K562 (cell line): ENCODE measurements at regions not wholly inside any gene's neighbourhood (a gene's known extent, or its start where the extent isn't known, plus 50 kb on each side); places are given as distances from the start of the nearest gene placed in this dataset.

ENCODE experiments used
- C11orf30 ChIP-seq: fragments of 450-650 bp; IDR thresholded peaks from 2 replicates; pipeline ENCODE4 v1.6.1; 2016; ENCODE audit warnings: low read depth, mild to moderate bottlenecking
- CAMTA2 ChIP-seq: fragments of 250-450 bp; sonication (Bioruptor Pico); conservative IDR thresholded peaks from 2 replicates; pipeline ENCODE4 v1.5.1; 2022
- CHD2 ChIP-seq: IDR thresholded peaks from 2 replicates; pipeline ENCODE4 v1.6.1; 2011; ENCODE audit warnings: low read depth, low read length
- CHD4 ChIP-seq: fragments of 200-600 bp; sonication (generic); IDR thresholded peaks from 3 replicates; pipeline ENCODE4 v1.6.1; 2012; ENCODE audit warnings: low read depth, mild to moderate bottlenecking, mixed read lengths, low read length, inconsistent platforms; ENCODE audit not compliant: insufficient read depth, insufficient replicate concordance, poor library complexity, severe bottlenecking
- EGR1 ChIP-seq: fragments of 450-650 bp; conservative IDR thresholded peaks from 2 replicates; pipeline ENCODE4 v1.6.1; 2017; ENCODE audit warnings: mild to moderate bottlenecking
- HCFC1 ChIP-seq: IDR thresholded peaks from 2 replicates; pipeline ENCODE4 v1.6.1; 2012; ENCODE audit warnings: low read depth, low read length, improper control_type of control experiment
- KDM5B ChIP-seq: fragments of 200-600 bp; sonication (generic); IDR thresholded peaks from 2 replicates; pipeline ENCODE4 v1.6.1; 2012; ENCODE audit warnings: low read depth, mild to moderate bottlenecking, moderate library complexity, low read length, control low read depth, inconsistent platforms; ENCODE audit not compliant: insufficient replicate concordance
- KHSRP ChIP-seq: fragments of 450-650 bp; IDR thresholded peaks from 2 replicates; pipeline ENCODE4 v1.6.1; 2017
- MAFF ChIP-seq: IDR thresholded peaks from 2 replicates; pipeline ENCODE4 v1.6.1; 2012; ENCODE audit warnings: low read length, improper control_type of control experiment
- NBN ChIP-seq: fragments of 450-650 bp; IDR thresholded peaks from 2 replicates; pipeline ENCODE4 v1.6.1; 2016; ENCODE audit warnings: low read depth, mild to moderate bottlenecking
- NFIC ChIP-seq: fragments of 450-650 bp; IDR thresholded peaks from 2 replicates; pipeline ENCODE4 v1.6.1; 2017; ENCODE audit warnings: mild to moderate bottlenecking, inconsistent platforms
- NR4A1 ChIP-seq, 2 experiments: fragments of 250-450 bp in 1 of 2; fragments of 450-650 bp in 1 of 2; sonication (Bioruptor Pico) in 1 of 2; IDR thresholded peaks; 2 replicates each; pipeline versions ENCODE4 v1.4.0 to v1.6.1; 2016 to 2020; ENCODE audit warnings: mild to moderate bottlenecking in 2 of 2, missing compliant biosample characterization in 1 of 2, missing genetic modification characterization in 1 of 2, moderate library complexity in 1 of 2
- RBFOX2 ChIP-seq: fragments of 200-400 bp; formaldehyde crosslinking; IDR thresholded peaks from 2 replicates; pipeline ENCODE4 v1.6.1; 2017; ENCODE audit warnings: low read depth, mild to moderate bottlenecking, low read length, moderate library complexity
- RBM25 ChIP-seq: fragments of 200-400 bp; formaldehyde crosslinking; IDR thresholded peaks from 2 replicates; pipeline ENCODE4 v1.6.1; 2018; ENCODE audit warnings: low read length, low read depth, moderate library complexity; ENCODE audit not compliant: severe bottlenecking
- SRSF7 ChIP-seq: fragments of 200-400 bp; formaldehyde crosslinking; optimal IDR thresholded peaks from 2 replicates; pipeline ENCODE3; 2017; ENCODE audit warnings: mild to moderate bottlenecking, low read depth, low read length
- TAF1 ChIP-seq: IDR thresholded peaks from 2 replicates; pipeline ENCODE4 v1.6.1; 2011; ENCODE audit warnings: mild to moderate bottlenecking, low read length, moderate library complexity; ENCODE audit not compliant: insufficient read depth, control insufficient read depth, severe bottlenecking; ENCODE audit errors: extremely low read depth
- TOE1 ChIP-seq, 2 experiments: fragments of 450-650 bp in 1 of 2; sonication (generic) in 1 of 2; formaldehyde crosslinking in 1 of 2; IDR thresholded peaks; 2 replicates each; pipeline versions ENCODE4 v1.7.1 to v1.8.0; 2016 to 2022; ENCODE audit warnings: borderline replicate concordance in 2 of 2, mild to moderate bottlenecking in 2 of 2, antibody characterized with exemption in 1 of 2, inconsistent platforms in 1 of 2, low read depth in 1 of 2, missing genetic modification reagents in 1 of 2, moderate library complexity in 1 of 2
- U2AF1 ChIP-seq: fragments of 200-400 bp; formaldehyde crosslinking; optimal IDR thresholded peaks from 2 replicates; pipeline ENCODE3; 2017; ENCODE audit warnings: mild to moderate bottlenecking, low read depth, low read length, moderate library complexity
- ZEB2 ChIP-seq: fragments of 450-650 bp; IDR thresholded peaks from 2 replicates; pipeline ENCODE4 v1.6.1; 2016
- ZFP36 ChIP-seq: fragments of 150-350 bp; IDR thresholded peaks from 2 replicates; pipeline ENCODE4 v1.6.1; 2018; ENCODE audit warnings: low read length, low read depth; ENCODE audit not compliant: partially characterized antibody
- ZNF184 ChIP-seq: sonication (generic); formaldehyde crosslinking; IDR thresholded peaks from 2 replicates; pipeline ENCODE4 v1.5.0; 2020; ENCODE audit warnings: missing genetic modification reagents
- ZNF224 ChIP-seq: sonication (generic); formaldehyde crosslinking; IDR thresholded peaks from 2 replicates; pipeline ENCODE4 v1.8.0; 2022; ENCODE audit warnings: mild to moderate bottlenecking, missing genetic modification reagents
- ZNF239 ChIP-seq: fragments of 250-450 bp; sonication (Bioruptor Pico); IDR thresholded peaks from 2 replicates; pipeline ENCODE4 v1.4.0; 2020; ENCODE audit warnings: mild to moderate bottlenecking
- ZNF431 ChIP-seq: sonication (generic); formaldehyde crosslinking; IDR thresholded peaks from 2 replicates; pipeline ENCODE4 v1.8.0; 2022; ENCODE audit warnings: mild to moderate bottlenecking, missing genetic modification reagents
- ZNF584 ChIP-seq: fragments of 200-800 bp; sonication (Bioruptor generic); IDR thresholded peaks from 2 replicates; pipeline ENCODE4 v1.6.1; 2016; ENCODE audit warnings: low read depth, mild to moderate bottlenecking, missing genetic modification characterization, missing compliant biosample characterization
- ZNF699 ChIP-seq: fragments of 250-450 bp; sonication (Bioruptor Pico); IDR thresholded peaks from 2 replicates; pipeline ENCODE4 v1.8.0; 2021; ENCODE audit warnings: mild to moderate bottlenecking, moderate library complexity; ENCODE audit not compliant: insufficient replicate concordance
- TF ChIP-seq, protein P1 (sequence below): fragments of 250-450 bp; sonication (Bioruptor Pico); IDR thresholded peaks from 2 replicates; pipeline ENCODE4 v1.5.0; 2021
- TF ChIP-seq, protein P2 (sequence below): fragments of 250-450 bp; sonication (Bioruptor Pico); IDR thresholded peaks from 2 replicates; pipeline ENCODE4 v1.9.0; 2021; ENCODE audit warnings: mild to moderate bottlenecking, inconsistent platforms

DNA sequence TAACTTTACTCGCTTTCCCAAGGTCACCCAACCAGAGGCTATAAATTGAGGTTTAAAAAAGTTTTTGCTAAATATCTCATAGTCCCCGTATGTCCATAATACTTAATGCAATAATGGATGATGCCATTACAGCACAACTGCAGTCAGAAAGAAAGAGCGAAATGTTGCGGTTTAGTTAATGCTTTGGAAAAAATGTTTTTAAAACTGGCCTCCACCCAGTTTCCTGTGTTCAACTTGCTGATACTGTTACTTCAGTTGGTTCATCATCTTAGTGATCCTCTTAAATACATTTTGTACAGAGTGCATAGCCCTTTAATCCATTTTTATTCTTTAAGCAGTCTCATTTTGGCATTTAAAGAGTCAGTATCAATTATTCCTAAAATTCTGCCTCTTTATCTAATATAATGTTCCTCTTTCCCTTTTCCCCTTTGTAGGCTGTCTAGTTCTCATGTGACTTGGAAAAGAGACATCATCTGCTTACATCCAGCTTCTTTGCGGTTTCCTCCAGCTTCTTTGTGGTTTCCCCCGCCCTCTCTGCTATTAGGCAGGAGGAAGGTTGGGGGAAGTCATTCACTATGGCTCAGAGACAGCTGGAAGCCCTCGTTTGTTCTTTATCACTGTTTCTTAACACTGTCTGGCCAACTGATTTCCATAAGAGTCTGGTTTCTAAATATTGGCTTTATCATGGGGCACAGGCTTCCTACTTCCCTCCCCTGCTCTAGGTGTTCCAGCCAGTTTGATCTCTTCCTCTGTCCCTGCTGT, 154.3 kb downstream of the GOLIM4 start (continued):
- TF ChIP-seq, protein P1, sequence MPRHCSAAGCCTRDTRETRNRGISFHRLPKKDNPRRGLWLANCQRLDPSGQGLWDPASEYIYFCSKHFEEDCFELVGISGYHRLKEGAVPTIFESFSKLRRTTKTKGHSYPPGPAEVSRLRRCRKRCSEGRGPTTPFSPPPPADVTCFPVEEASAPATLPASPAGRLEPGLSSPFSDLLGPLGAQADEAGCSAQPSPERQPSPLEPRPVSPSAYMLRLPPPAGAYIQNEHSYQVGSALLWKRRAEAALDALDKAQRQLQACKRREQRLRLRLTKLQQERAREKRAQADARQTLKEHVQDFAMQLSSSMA (CRISPR knock-in tag) = no peak
- TF ChIP-seq ZNF584 (CRISPR knock-in tag) = peak; percentile 85
- TF ChIP-seq ZNF224 (CRISPR knock-in tag) = no peak
- TF ChIP-seq ZNF699 (CRISPR knock-in tag) = no peak
- TF ChIP-seq KHSRP = no peak
- no peak for TF ChIP-seq RBM25
- TF ChIP-seq EGR1 = 0 out of 2 replicates have a peak, but pooled peaks have one; percentile 19
- TF ChIP-seq KDM5B = no peak
- TF ChIP-seq ZNF239 (CRISPR knock-in tag) = no peak
- TF ChIP-seq TOE1 (IDR thresholded peaks at IDR 0.05; ENCODE audit: borderline replicate concordance) = peak; percentile 28; the same call in 1 of the 2 replicates
- TF ChIP-seq TOE1 (CRISPR knock-in tag; IDR thresholded peaks at IDR 0.05; ENCODE audit: borderline replicate concordance, low read depth) = no peak
- no peak for TF ChIP-seq TAF1
- TF ChIP-seq CHD4 = no peak
- no peak for TF ChIP-seq NR4A1 (CRISPR knock-in tag; IDR thresholded peaks at IDR 0.05)
- peak; percentile 73; the same call in 1 of the 2 replicates for TF ChIP-seq NR4A1 (tag; IDR thresholded peaks at IDR 0.05)
- no peak for TF ChIP-seq ZNF184 (CRISPR knock-in tag)
- TF ChIP-seq, protein P2, sequence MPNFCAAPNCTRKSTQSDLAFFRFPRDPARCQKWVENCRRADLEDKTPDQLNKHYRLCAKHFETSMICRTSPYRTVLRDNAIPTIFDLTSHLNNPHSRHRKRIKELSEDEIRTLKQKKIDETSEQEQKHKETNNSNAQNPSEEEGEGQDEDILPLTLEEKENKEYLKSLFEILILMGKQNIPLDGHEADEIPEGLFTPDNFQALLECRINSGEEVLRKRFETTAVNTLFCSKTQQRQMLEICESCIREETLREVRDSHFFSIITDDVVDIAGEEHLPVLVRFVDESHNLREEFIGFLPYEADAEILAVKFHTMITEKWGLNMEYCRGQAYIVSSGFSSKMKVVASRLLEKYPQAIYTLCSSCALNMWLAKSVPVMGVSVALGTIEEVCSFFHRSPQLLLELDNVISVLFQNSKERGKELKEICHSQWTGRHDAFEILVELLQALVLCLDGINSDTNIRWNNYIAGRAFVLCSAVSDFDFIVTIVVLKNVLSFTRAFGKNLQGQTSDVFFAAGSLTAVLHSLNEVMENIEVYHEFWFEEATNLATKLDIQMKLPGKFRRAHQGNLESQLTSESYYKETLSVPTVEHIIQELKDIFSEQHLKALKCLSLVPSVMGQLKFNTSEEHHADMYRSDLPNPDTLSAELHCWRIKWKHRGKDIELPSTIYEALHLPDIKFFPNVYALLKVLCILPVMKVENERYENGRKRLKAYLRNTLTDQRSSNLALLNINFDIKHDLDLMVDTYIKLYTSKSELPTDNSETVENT (CRISPR knock-in tag) = no peak
- no peak for TF ChIP-seq RBFOX2
- TF ChIP-seq ZNF431 (CRISPR knock-in tag) = no peak
- peak; percentile 76 for TF ChIP-seq NFIC
- no peak for TF ChIP-seq U2AF1
- TF ChIP-seq MAFF = no peak
- no peak for TF ChIP-seq CAMTA2 (CRISPR knock-in tag)
- peak; percentile 39; the same call in 1 of the 2 replicates for TF ChIP-seq NBN
- TF ChIP-seq ZFP36 = no peak
- TF ChIP-seq C11orf30 = no peak
- no peak for TF ChIP-seq ZEB2
- TF ChIP-seq SRSF7 = no peak
- TF ChIP-seq HCFC1 = no peak
- no peak for TF ChIP-seq CHD2
